Smooth muscle cell (in vitro differentiated cells): ENCODE measurements at regions not wholly inside any gene's neighbourhood (a gene's known extent, or its start where the extent isn't known, plus 50 kb on each side); places are given as distances from the start of the nearest gene placed in this dataset.
A peak's percentile ranks its signal among the peaks of the same experiment; 100 is the strongest.

Source experiments
- DNase-seq: peaks from one replicate; lab custom pipeline; 2025; ENCODE audit not compliant: unreplicated experiment; lab: John Stamatoyannopoulos, UW
- H2AFZ ChIP-seq: fragments of 200-600 bp; sonication (generic); 2 replicates; pipeline ENCODE4 v1.6.0; 2016; ENCODE audit warnings: antibody characterized with exemption, low read depth, mild to moderate bottlenecking
- H3F3A ChIP-seq: fragments of 200-600 bp; sonication (generic); 2 replicates; pipeline ENCODE4 v1.6.0; 2017; ENCODE audit warnings: antibody characterized with exemption, low read depth
- H3K27ac ChIP-seq: fragments of 200-600 bp; sonication (generic); 2 replicates; pipeline ENCODE4 v1.5.1; 2016; ENCODE audit warnings: low read depth, mild to moderate bottlenecking
- H3K27me3 ChIP-seq: fragments of 200-600 bp; sonication (generic); 2 replicates; pipeline ENCODE4 v1.6.1; 2016; ENCODE audit warnings: low read depth, mild to moderate bottlenecking
- H3K36me3 ChIP-seq: fragments of 200-600 bp; sonication (generic); 2 replicates; pipeline ENCODE4 v1.5.1; 2016; ENCODE audit warnings: low read depth
- H3K4me1 ChIP-seq: fragments of 200-600 bp; sonication (generic); 2 replicates; pipeline ENCODE4 v1.5.1; 2016; ENCODE audit warnings: low read depth
- H3K4me2 ChIP-seq: fragments of 200-600 bp; sonication (generic); 2 replicates; pipeline ENCODE4 v1.6.0; 2016; ENCODE audit warnings: mild to moderate bottlenecking
- H3K4me3 ChIP-seq: fragments of 200-600 bp; sonication (generic); 2 replicates; pipeline ENCODE4 v1.5.1; 2016; ENCODE audit warnings: mild to moderate bottlenecking
- H3K79me2 ChIP-seq: fragments of 200-600 bp; sonication (generic); 2 replicates; pipeline ENCODE4 v1.6.0; 2016; ENCODE audit warnings: low read depth, mild to moderate bottlenecking
- H3K9ac ChIP-seq: fragments of 200-600 bp; sonication (generic); 2 replicates; pipeline ENCODE4 v1.6.0; 2016; ENCODE audit warnings: low read depth
- H3K9me3 ChIP-seq: fragments of 200-600 bp; sonication (generic); replicated peaks from 2 replicates; pipeline ENCODE4 v1.5.1; 2016; ENCODE audit warnings: low read depth
- H4K20me1 ChIP-seq: fragments of 200-600 bp; sonication (generic); 2 replicates; pipeline ENCODE4 v1.6.0; 2016; ENCODE audit warnings: low read depth
- CTCF ChIP-seq: fragments of 200-600 bp; sonication (generic); IDR thresholded peaks from 2 replicates; pipeline ENCODE4 v1.5.1; 2017; ENCODE audit warnings: borderline replicate concordance, mild to moderate bottlenecking, antibody characterized with exemption; ENCODE audit not compliant: insufficient read depth, poor library complexity, severe bottlenecking
- WGBS: methylation state at CpG from one replicate; pipeline ENCODE4 v1.1.7; 2016; ENCODE audit warnings: low lambda C conversion rate; 5-methylcytosine and 5-hydroxymethylcytosine counted together

GRCh38 chr2:7430869-7431641, 513.8 kb downstream of the RNF144A start:
- peak overlapping the region; percentile 54 for H3K4me3 ChIP-seq
- no peaks in the 10 kb centered on the region for H3K9me3 ChIP-seq
- H3K79me2 ChIP-seq, result no peaks in the 10 kb centered on the region
- WGBS, result 3% methylated on average over 51 of the region's 56 CpGs
- no peak overlapping the region for H3K9ac ChIP-seq
- no peak overlapping the region for H3K27ac ChIP-seq
- DNase-seq, result no peak
- no peaks in the 10 kb centered on the region for H3K36me3 ChIP-seq
- peaks cover 11% of the 10 kb centered on the region for H3K4me1 ChIP-seq
- TF ChIP-seq CTCF, result no peak
- H3F3A ChIP-seq, result no peaks in the 10 kb centered on the region
- H4K20me1 ChIP-seq, result no peaks in the 10 kb centered on the region
- no peaks in the 10 kb centered on the region for H3K27me3 ChIP-seq
- H2AFZ ChIP-seq, result peak overlapping the region; percentile 93
- H3K4me2 ChIP-seq, result peak overlapping the region; percentile 84

- Histone ChIP-seq H3K4me1 (peaks cover 11% of the 10 kb centered on the region), H3K79me2 (no peaks in the 10 kb centered on the region), H3K27ac (no peak overlapping the region), H3K9ac (no peak overlapping the region), H3K36me3 (no peaks in the 10 kb centered on the region), H3K4me2 (no peak overlapping the region), H3K27me3 (no peaks in the 10 kb centered on the region), H2AFZ (no peak overlapping the region), H3K9me3 (no peaks in the 10 kb centered on the region), H3F3A (no peaks in the 10 kb centered on the region), H3K4me3 (no peak overlapping the region), H4K20me1 (no peaks in the 10 kb centered on the region)
- WGBS, result 95% methylated on average over 4 of the region's 4 CpGs
- no peak for DNase-seq
- TF ChIP-seq CTCF, result no peak
Observed at GRCh38 chr2:7432436-7432835, 515.2 kb downstream of the RNF144A start.

GRCh38 chr2:7436096-7436906, 519.1 kb downstream of the RNF144A start:
- H3K9me3 ChIP-seq, result no peaks in the 10 kb centered on the region
- H3K27me3 ChIP-seq, result no peaks in the 10 kb centered on the region
- no peak for DNase-seq
- 88% methylated on average over 9 of the region's 9 CpGs for WGBS
- no peaks in the 10 kb centered on the region for H3K79me2 ChIP-seq
- H3K4me2 ChIP-seq, result no peak overlapping the region
- H4K20me1 ChIP-seq, result no peaks in the 10 kb centered on the region
- H3F3A ChIP-seq, result no peaks in the 10 kb centered on the region
- H3K4me1 ChIP-seq, result peaks cover 1% of the 10 kb centered on the region
- H3K36me3 ChIP-seq, result no peaks in the 10 kb centered on the region
- H3K27ac ChIP-seq, result no peak overlapping the region
- H3K9ac ChIP-seq, result no peak overlapping the region
- no peak overlapping the region for H2AFZ ChIP-seq
- H3K4me3 ChIP-seq, result no peak overlapping the region
- TF ChIP-seq CTCF, result no peak
